GM21515 (cell line): ENCODE measurements at regions not wholly inside any gene's neighbourhood (a gene's known extent, or its start where the extent isn't known, plus 50 kb on each side); places are given as distances from the start of the nearest gene placed in this dataset.
"Not testable (repeated sequence)": the region's sequence is repeated elsewhere in the genome, so short reads cannot be mapped to it uniquely, and the experiment has no call there.

Experiments
- ATAC-seq: cut with Tn5 transposase; IDR thresholded peaks from one replicate; pipeline ENCODE4 v1.9.1; 2021; ENCODE audit not compliant: unreplicated experiment

DNA sequence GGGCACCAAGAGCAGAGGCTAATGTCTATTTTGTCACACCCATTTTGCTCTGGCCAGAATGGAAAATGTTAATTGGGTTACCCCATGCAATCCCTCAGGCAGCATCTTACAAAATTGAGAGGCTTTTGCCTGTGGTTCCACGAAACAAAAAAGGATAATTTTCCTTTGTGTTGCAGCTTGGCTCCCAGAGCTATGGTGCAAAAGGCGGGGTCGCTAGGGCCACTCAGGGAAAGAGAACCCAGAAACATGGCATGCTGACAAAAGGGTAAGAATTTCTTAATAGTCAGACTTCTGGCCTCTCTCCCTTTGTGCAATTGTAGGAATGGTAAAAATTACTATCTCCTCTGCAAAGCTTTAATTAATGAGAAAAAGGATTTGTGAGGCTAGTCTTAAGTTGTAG, 119.6 kb upstream of the BANK1 start:
- no peak for ATAC-seq

DNA sequence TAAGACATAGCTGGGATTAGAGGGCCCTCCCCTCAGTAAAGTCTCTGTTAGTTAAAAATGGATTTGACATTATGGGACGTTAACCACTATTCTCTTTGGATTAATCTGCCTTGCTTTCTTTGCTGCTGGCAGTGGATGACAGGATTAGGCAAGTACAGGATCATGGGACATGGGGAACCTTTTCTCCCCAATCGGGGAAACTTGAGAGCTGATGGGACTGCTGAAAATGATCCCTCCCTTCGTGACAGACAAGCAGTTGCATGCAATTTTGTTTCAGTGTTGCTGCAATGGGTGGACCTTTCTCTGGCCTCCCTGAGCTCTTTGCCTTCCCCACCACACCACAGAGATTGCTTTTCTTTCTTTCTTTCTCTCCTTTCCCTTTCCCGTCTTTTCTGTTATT, 120.2 kb upstream of the BANK1 start:
- no peak for ATAC-seq

DNA sequence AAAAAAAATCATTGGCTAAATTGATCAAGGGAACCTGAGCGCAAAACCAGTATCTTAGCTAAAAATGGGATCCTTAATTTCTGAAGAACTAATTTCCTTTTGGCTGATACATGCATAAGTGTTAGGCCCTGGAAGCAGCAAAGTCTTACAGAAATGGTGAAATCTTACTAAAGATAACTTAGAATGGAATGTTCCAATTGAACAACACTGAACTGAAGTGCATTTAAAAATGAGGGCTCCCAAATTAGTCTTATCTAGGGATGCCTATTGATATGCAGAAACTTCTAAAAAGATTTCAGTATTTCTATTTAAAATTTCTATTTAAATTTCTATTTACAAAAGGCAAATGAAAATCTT, 120.7 kb upstream of the BANK1 start:
- ATAC-seq, result no peak

DNA sequence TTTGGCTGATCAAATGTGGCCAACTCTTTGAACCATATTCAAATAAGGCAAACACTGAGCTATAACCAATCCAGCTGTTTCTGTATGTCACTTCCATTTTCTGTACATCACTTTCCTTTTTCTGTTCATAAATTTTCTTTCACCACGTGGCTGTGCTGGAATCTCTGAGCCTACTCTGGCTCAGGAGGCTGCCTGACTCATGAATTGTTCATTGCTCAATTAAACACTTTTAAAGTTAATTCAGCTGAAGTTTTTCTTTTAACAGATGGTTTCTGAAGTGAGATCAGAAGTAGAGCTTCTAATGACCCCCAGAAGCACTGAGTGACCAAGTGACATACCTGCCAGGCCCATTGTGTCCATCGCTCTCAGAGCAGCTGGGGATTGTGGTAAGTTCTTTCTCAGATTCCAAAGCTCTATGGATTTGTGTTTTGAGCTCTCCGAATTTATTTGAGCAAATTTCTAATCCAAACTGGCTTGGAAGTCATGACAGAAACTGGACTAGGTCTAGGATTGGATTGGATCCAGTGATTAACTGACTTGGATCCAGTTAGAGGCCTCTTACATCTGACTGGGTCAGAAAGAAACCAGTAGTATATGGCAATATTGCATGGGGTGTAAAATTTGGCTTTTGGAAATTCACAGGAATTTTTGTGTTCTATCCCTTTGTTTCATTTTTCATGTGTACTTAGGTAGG, 121.2 kb upstream of the BANK1 start:
- no peak for ATAC-seq

DNA sequence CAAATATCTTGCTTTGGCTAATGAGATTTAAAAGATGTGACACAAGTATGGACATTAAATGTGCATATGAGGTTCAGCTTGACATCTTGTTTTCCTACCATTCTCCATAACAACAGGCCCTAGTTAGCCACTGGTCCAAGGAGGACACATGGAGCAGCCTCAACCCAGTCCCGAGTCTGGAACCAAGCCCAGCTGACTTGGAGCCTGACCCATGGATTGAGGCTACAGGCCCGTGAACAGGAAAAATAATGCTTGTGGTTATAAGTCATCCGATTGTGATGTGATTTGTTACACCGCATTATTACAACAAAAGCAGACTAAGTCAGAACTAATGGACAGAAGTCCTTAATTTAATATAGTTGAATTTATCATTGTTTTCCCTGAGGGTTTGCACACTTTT, 123.2 kb upstream of the BANK1 start:
- no peak for ATAC-seq

DNA sequence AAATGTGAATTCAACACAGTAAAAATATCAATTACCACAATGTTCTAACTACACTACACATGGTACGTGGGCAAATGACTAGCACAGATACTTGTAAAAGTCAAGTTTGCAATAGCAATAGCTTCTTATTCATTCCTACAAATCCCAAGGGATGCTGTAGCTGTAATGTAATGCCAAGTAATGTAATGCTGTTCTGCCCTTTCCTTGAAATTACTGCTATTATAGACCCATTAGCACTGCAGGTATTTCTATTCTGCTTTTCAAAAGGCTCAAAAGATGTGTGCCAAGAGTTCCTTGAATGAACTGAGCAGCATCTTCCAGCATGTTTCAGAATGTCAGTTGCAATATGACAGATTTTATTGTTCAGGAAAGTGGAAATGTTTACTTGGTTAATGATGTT, 129.9 kb upstream of the BANK1 start:
- ATAC-seq, result no peak

DNA sequence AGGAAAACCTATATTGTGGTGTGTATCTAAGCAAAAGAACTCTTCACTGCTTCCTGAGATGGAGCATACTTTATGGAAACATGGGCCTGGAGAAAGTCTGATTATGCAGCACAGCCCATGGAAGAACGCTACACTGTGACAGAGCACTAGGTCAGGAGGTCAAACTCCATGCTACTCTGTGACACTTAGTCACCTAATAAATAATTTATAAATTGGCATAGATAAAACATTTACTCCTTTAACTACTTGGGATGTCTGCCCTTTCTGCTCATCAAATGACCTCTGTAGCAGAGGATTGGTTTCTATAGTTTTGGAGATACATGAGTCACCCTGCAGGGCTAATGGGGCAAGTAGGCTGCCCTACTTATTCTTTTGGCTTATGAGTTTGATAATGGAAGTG, 134.7 kb upstream of the BANK1 start:
- ATAC-seq, result no peak

DNA sequence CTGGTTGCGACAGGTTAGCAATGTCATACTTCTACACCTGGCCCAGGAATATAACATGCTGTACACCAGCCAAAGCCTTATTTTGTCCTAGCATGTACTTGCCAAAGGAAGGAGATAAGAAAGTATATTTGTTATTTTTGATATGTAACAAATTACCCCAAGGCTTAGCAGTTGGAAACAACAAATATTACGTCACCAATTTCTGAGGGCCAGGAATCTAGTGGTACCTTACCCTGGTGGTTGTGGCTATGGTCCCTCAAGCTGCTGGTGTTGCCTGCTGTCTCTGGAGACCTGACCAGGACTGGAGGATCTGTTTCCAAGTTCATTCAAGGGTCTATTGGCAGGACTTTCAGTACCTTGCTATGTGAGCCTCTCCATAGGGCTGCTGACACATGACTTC, 135.5 kb upstream of the BANK1 start:
- ATAC-seq, result no peak

DNA sequence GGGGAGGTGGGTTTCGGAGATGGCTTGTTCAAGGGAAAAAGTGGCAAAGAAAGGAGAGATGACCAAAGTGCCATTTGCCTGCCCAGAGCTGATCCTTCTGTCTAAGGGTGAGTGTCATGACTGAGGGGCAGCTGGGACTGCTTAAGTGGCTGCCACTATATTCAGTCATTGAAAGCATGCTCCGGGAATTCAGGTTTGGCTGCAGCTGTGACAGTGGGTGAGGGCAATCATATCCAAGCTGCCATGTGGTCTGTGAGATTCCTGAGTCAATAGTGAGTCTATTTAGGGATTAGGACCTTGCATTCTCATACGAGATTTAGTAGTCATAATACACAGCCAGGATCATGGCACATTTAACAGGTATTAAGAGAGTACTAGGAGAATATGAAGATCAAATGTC, 138.8 kb upstream of the BANK1 start:
- no peak for ATAC-seq

DNA sequence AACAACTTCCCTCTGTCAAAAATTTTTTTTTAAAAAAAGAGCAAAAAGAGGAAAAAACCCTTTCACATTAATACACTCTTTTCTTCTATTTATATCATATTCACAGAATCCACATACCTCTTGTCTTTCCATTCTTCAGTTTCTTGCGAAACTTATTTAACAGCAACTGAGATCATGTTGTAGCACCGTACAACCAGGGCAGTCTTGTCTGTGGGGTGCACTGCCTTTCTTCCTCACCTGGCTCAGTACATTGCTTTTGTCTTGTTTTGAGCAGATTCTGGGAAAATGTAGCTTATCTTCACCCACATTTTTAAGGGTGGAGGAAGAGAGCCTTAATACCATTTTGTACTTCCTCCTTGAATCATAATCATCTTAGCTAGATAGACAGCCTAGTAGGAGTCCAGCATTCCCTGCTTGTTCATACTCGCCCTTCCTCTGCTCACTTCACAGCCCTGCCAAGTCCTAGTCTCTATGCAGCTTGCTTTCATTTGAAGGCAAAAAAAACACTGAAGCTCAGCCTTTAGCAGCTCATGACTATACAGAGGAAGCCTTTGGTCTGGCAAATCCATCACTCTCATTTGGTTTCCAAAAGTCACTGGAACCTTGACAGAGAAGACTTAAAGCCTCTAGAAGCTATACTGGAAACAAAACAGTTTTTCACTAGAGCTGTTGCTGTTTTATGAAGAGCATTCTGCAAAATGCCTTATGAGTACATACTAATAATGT, 140.6 kb upstream of the BANK1 start:
- no peak for ATAC-seq

DNA sequence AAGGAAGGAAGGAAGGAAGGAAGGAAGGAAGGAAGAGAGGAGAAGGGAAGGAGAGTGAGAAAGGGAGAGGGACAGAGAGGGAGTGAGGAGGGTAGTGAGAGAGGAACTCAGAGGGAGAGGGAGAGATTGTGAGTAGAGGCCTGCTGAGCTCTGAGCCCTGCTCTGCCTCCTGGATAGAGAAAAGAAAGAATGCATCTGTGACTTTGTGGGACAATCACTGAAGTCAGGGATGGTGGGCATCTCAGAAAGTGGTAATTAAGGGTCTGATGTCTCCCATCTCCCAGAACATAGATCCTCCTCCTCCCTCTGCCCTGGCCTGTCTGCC, 142.9 kb upstream of the BANK1 start:
- ATAC-seq, result no peak

DNA sequence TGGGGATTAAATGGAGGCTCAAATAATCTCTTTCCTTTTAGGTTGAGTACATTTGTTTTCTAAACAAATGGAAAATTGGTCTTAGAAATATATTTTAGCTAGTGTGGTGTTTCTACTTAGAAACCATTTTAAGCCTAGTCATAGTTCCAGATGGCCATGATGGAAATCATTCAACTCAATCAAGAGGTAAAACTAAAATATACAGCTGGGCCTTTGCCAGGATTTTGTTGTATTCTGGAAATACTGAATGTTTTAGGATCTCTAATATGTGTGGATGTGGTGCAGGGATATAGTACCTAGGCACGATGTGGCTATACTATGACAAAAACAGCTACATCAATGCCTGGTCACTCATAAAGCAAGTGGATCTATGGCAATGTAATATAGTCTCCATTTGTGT, 146.0 kb upstream of the BANK1 start:
- ATAC-seq, result no peak

DNA sequence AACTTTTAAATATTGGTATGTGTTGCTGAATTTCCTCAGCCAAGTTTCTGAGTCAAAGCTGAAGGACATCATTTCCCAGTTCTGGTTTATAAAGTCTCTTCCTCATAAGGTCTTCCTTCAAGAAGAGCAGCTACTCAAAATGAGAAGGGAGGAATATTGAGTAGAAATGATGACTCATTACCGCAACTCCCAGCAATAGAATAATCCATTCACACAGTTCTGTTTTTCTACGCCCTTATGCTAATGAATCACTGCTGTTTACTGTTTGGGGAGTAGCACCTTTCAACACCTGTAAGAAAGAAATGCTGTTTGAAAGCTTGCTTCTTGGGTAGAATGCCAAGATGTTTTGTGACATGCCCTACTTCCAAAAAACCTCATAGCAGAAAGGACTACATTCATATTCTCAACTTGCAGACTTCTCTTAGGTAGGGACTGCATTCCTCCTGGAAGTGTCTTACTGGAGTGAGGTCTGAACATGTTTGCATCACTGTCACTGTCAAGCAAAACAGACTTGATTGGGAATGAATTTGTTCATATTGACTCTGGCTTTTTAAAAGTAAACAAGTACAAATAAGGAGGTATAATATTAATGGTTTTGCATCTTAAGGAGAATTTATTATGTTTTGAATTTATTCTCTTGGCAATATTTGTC, 147.2 kb upstream of the BANK1 start:
- no peak for ATAC-seq

DNA sequence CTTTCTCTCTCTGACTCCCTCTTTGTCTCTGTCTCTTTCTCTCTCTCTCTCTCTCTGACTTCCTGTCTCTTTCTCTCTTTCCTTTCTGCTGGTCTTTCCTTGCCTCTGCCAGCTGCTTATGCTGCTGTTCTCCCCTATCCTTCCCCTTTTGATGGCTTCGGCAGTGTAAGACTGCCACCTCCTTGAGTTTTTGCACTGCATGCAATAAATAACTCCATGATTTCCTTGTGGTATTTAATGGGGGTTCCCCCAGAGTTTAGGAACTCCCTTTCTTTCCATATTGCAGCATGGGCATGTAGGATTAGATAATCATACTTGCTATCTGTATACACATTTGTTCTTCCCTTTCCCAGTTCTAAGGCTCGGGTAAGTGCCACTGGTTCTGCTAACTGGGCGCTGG, 157.8 kb upstream of the BANK1 start:
- ATAC-seq, result not testable (repeated sequence)

DNA sequence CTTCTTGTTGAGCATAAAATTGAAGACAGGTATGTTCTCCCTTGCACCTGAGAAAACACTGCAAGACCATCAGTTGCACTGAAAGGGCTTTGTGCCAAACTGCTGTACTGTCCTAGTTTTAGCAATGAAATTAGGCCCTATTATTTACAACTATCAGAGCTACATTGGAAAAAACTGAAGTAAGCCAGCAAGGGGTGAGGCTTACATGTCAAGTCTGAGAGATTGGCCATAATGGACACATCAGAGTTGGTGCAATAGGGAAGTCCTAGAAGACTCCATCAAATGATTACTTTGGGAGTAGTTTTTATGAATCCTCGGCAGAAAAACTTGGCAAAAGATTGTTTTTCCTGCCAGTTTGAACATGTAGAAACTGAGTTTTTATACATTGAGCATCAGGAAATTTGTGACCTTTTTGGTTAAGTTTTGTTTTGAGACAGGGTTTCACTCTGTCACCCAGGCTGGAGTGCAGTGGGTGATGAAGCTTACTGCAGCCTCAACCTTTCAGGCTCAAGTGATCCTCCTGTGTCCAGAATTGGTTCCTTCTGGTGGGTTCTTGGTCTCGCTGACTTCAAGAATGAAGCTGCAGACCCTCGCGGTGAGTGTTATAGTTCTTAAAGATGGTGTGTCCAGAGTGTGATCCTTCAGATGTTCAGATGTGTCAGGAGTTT, 160.1 kb upstream of the BANK1 start:
- no peak for ATAC-seq

DNA sequence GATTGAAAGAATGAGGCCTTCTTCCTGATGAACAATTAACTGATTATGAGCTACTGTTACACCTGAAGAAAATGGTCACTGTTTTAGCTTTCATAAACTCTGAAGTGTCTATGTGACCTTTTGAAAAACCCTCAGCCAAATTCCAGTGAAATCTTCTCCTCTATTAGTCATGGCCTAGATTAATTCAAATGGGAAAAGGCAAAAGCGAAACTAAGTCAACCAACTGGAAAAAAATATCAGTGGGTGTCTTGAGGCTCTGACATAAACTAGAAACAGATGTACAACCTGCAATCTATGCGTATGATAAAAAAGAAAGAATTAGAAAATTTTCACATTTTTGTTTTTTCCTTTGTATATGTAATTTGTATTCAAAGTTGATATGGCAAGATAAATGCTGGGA, 169.4 kb upstream of the BANK1 start:
- no peak for ATAC-seq

DNA sequence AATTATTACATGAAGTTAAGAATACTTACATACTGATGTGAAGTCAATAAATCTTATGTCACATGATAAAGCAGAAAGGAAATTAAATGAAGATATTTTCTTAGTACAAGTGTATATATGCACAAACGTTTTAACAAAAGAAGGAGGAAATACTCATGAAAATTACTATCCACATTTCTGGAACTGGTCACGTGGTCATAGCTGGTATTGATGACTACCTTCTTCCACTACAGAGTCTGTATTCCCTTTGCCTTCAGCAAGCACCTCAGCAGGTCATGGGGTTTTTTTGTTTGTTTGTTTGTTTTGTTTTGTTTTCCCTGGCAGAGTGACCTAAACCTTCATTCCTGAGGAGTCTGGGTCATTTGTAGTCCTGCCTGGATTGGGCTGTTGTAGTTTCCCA, 174.9 kb upstream of the BANK1 start:
- ATAC-seq, result no peak

DNA sequence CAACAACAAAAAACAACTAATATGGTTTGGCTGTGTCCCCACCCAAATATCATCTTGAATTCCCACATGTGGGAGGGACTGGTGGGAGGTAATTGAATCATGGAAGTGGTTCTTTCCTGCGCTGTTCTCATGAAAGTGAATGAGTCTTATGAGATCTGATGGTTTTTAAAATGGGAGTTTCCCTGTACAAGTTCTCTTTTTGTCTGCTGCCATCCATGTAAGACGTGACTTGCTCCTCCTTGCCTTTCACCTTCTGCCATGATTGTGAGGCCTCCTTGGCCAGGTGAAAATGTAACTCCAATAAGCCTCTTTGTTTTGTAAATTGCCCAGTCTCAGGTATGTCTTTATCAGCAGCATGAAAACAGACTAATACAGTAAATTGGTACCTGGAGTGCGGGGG, 183.5 kb upstream of the BANK1 start:
- not testable (repeated sequence) for ATAC-seq

DNA sequence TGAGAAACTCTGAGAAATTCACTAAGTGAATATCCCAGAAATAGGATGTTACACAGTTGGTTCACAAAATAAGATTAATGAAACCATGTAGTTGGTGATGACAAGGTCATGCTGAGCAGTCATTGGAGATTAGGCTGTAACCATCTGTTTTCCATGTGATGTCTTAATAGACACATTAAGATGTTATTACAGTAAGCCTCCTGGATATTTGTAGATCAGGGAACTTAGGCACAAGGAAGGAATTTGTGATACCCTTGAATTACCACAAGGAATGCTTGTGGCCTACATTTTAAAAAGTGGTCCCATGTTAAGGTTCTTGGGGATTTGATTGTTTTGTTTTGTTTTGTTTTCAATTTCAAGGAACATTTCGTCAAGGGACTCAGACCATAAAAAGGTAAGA, 185.6 kb upstream of the BANK1 start:
- no peak for ATAC-seq

DNA sequence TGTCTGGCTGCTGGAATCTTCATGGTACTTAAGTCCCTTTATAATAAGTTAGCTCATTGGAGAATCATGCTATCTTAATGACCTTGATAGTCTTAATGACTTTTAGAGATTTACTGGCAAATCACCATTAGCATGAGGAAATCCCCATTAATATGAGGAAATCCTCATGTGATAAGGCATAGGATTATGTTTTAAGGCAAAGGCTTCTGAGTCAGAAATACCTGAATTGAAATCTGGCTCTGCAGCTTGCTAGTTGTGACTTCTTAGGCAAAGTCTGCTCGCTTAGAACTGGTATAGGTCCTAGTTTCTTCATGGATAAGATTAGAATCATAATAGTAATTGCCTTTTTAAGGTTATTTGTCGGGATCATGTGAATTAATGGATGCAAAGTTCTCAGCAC, 190.2 kb upstream of the BANK1 start:
- no peak for ATAC-seq

DNA sequence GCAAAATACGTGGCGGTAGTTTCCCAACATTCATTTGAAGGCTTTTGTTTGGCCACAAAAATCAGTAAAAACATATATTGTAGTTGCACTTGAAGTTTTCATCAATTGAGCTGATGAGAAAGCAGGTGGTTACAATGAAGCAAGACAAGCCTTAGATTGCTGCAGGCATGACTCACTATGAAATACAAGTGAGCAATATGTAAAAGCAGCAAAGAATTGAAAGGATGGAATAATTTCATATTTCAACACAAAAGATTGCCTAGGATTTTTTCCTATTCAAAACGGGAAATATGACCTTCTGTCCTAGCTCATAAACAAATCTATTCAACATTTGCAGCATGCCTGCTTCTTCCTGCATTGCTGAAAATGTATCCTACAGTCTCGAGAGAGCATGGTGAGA, 190.9 kb upstream of the BANK1 start:
- no peak for ATAC-seq
